Activated B cell treated with CpG ODN at 0.5 μM for 24 hours (primary cell): ENCODE measurements at regions not wholly inside any gene's neighbourhood (a gene's known extent, or its start where the extent isn't known, plus 50 kb on each side); places are given as distances from the start of the nearest gene placed in this dataset.

ENCODE experiments used
- ATAC-seq: fragments of 200-7000 bp; cut with Tn5 transposase; one replicate; pipeline ENCODE4 v1.10.0; 2021; ENCODE audit warnings: low read depth, mild to moderate bottlenecking, moderate library complexity
- CTCF ChIA-PET: fragments of 350-600 bp; sonication (Branson Sonifier 250); formaldehyde crosslinking; loops from one replicate; lab custom pipeline; 2021; ENCODE audit warnings: antibody characterized with exemption; lab: Charles Lee
- POLR2A ChIA-PET: fragments of 350-600 bp; sonication (Branson Sonifier 250); formaldehyde crosslinking; loops from one replicate; lab custom pipeline; 2021; ENCODE audit warnings: antibody characterized with exemption; lab: Charles Lee
- DNase-seq: peaks from one replicate; pipeline ENCODE4 v3.0.0; 2022
- H3K27ac Mint-ChIP-seq: one replicate; pipeline ENCODE4 v1.8.0; 2020; ENCODE audit warnings: mixed read lengths
- H3K27me3 Mint-ChIP-seq: one replicate; pipeline ENCODE4 v1.8.0; 2021; ENCODE audit warnings: mixed read lengths
- H3K36me3 Mint-ChIP-seq: one replicate; pipeline ENCODE4 v1.8.0; 2021; ENCODE audit warnings: low read depth, mixed read lengths
- H3K4me1 Mint-ChIP-seq: one replicate; pipeline ENCODE4 v1.8.0; 2021; ENCODE audit warnings: mixed read lengths
- H3K4me3 Mint-ChIP-seq: one replicate; pipeline ENCODE4 v1.8.0; 2020; ENCODE audit warnings: mild to moderate bottlenecking, mixed read lengths
- H3K9me3 Mint-ChIP-seq: one replicate; pipeline ENCODE4 v1.8.0; 2020; ENCODE audit warnings: mixed read lengths
- intact Hi-C: fragments of 100-400 bp; cut with micrococcal nuclease; formaldehyde crosslinking; loops from one replicate; pipeline ENCODE4 v1.15.1; 2024
- TF ChIP-seq, protein P1 (sequence below): fragments of 200-600 bp; IDR thresholded peaks from one replicate; pipeline ENCODE4 v1.8.0; 2022; ENCODE audit warnings: antibody characterized with exemption, mild to moderate bottlenecking

DNA sequence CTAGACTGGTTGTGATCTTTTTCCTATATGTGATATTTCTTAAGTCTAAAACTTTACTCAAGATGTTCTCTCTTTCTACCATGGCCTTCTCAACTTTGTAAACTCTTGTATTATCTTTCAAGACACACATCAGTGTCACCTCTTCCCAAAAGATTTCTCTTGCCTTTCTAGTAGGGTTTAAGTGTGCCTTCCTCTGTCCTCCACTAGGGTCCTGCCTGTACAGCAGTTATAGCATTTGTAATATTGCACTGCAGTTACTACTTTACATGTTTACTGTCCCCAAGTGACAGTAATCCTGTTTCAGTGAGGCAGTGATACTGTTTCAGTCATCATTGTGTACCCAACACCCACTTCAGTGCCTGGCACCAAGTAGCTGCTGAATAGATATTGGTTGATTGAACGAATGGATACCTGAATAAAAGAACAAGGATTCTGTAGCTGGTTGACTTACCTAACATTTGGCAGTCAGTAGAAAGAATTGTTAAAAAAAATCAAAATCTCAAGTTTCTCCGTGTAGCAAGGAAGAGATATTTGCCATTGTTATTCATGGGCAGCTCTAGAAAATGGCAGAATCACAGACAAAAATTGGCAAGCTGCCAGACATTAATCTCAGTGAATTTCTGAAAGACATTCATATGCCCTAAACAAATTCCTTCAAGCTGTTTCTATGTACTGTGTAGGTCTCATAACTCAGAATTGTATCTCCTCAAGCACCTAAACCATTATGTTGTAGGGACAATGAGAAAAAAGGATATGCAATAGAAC, 79.4 kb downstream of the RBMXL2 start:
- no peak overlapping the region for H3K4me3 Mint-ChIP-seq
- ATAC-seq (no peak), DNase-seq (no peak)
- CTCF ChIA-PET = no interaction called here
- H3K36me3 Mint-ChIP-seq = no peaks in the 10 kb centered on the region
- no peaks in the 10 kb centered on the region for H3K9me3 Mint-ChIP-seq
- no peaks in the 10 kb centered on the region for H3K4me1 Mint-ChIP-seq
- no peak overlapping the region for H3K27ac Mint-ChIP-seq
- peaks cover 4% of the 10 kb centered on the region for H3K27me3 Mint-ChIP-seq
- intact Hi-C loops = no loop called here
- POLR2A ChIA-PET = no interaction called here
- TF ChIP-seq, protein P1, sequence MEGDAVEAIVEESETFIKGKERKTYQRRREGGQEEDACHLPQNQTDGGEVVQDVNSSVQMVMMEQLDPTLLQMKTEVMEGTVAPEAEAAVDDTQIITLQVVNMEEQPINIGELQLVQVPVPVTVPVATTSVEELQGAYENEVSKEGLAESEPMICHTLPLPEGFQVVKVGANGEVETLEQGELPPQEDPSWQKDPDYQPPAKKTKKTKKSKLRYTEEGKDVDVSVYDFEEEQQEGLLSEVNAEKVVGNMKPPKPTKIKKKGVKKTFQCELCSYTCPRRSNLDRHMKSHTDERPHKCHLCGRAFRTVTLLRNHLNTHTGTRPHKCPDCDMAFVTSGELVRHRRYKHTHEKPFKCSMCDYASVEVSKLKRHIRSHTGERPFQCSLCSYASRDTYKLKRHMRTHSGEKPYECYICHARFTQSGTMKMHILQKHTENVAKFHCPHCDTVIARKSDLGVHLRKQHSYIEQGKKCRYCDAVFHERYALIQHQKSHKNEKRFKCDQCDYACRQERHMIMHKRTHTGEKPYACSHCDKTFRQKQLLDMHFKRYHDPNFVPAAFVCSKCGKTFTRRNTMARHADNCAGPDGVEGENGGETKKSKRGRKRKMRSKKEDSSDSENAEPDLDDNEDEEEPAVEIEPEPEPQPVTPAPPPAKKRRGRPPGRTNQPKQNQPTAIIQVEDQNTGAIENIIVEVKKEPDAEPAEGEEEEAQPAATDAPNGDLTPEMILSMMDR = no peak

DNA sequence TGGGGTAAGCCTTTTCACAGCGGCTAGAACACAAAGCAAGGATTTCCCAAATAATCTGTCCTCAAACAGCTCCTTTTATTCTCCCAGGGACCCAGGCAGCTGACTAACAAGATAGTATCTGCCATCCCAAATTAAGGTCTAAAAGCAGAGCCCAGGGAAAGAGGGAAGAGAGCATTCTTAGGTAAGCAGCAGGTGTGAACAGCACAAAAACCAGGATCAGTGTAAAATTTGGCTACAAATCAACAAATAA, 79.9 kb downstream of the RBMXL2 start:
- no peaks in the 10 kb centered on the region for H3K4me1 Mint-ChIP-seq
- no peaks in the 10 kb centered on the region for H3K36me3 Mint-ChIP-seq
- TF ChIP-seq, protein P1 = no peak
- H3K27ac Mint-ChIP-seq = no peak overlapping the region
- DNase-seq (no peak), ATAC-seq (no peak)
- CTCF ChIA-PET = no interaction called here
- POLR2A ChIA-PET = no interaction called here
- H3K9me3 Mint-ChIP-seq = no peaks in the 10 kb centered on the region
- no peak overlapping the region for H3K4me3 Mint-ChIP-seq
- peaks cover 3% of the 10 kb centered on the region for H3K27me3 Mint-ChIP-seq
- intact Hi-C loops = no loop called here

DNA sequence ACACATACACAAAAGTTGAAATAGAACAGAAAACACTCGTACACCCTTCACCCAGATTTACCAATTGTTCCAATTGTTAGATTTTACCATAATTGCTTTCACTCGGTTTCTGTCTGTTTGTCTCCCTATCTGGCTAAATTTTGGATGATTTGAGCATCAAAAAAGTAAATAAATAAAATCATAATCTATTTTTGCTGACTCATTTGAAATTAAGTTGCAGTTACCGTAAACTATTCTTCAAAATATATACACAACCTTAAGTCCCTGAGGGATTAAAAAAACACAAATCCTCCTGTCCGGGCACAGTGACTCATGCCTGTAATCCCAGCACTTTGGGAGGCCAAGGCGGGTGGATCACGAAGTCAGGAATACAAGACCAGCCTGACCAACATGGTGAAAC, 81.3 kb upstream of the SYT9 start:
- Mint-ChIP-seq H3K9me3 (no peaks in the 10 kb centered on the region), H3K36me3 (no peaks in the 10 kb centered on the region), H3K4me1 (no peaks in the 10 kb centered on the region), H3K27me3 (peaks cover 10% of the 10 kb centered on the region), H3K27ac (no peak overlapping the region), H3K4me3 (no peak overlapping the region)
- DNase-seq (no peak), ATAC-seq (no peak)
- POLR2A ChIA-PET = no interaction called here
- CTCF ChIA-PET = no interaction called here
- intact Hi-C loops = no loop called here
- TF ChIP-seq, protein P1 = no peak

DNA sequence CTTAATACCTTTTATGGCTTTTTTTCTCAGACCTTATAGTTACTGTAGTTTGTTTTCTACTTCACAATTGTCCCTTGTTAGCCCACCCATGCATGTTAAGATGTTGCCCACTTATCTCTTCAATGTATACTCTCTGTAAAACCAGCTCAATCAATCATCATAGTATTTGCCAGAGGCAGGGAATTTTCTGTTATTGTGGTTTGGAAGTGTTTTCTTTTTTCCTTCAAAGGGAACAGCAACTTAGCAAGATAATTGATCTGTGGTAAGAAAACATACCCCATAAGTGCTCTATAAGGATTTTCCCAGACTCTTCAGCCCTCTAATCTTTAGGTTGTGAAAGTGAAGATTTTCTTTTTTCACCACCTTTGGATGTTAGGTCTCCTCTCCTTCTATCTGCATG, 76.7 kb upstream of the SYT9 start:
- ATAC-seq (no peak), DNase-seq (no peak)
- CTCF ChIA-PET = no interaction called here
- H3K4me1 Mint-ChIP-seq = no peaks in the 10 kb centered on the region
- no peak overlapping the region for H3K4me3 Mint-ChIP-seq
- POLR2A ChIA-PET = no interaction called here
- intact Hi-C loops = no loop called here
- no peaks in the 10 kb centered on the region for H3K9me3 Mint-ChIP-seq
- no peak overlapping the region for H3K27ac Mint-ChIP-seq
- TF ChIP-seq, protein P1 = no peak
- peaks cover 13% of the 10 kb centered on the region for H3K27me3 Mint-ChIP-seq
- no peaks in the 10 kb centered on the region for H3K36me3 Mint-ChIP-seq

DNA sequence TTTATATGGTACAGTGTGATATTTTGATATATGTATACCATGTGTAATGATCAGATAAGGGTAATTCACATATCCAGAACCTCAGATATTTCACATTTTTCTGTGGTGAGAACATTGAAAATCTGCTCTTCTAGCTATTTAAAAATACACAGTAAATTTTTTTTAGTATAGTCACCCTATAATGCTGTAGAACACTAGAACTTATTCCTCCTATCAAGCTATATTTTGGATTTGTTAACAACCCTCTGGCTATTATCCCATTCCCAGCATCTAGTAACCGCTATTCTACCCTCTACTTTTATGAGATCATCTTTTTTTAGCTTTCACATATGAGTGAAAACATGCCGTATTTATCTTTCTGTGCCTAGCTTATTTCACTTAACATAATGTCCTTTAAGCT, 65.5 kb upstream of the SYT9 start:
- intact Hi-C loops = no loop called here
- no peaks in the 10 kb centered on the region for H3K36me3 Mint-ChIP-seq
- peaks cover 6% of the 10 kb centered on the region for H3K27me3 Mint-ChIP-seq
- H3K4me3 Mint-ChIP-seq = no peak overlapping the region
- no peak overlapping the region for H3K27ac Mint-ChIP-seq
- DNase-seq (no peak), ATAC-seq (no peak)
- ChIA-PET POLR2A (no interaction called here), CTCF (no interaction called here)
- TF ChIP-seq, protein P1 = no peak
- peaks cover 13% of the 10 kb centered on the region for H3K9me3 Mint-ChIP-seq
- H3K4me1 Mint-ChIP-seq = no peaks in the 10 kb centered on the region
